SK-N-DZ (cell line): ENCODE measurements at regions not wholly inside any gene's neighbourhood (a gene's known extent, or its start where the extent isn't known, plus 50 kb on each side); places are given as distances from the start of the nearest gene placed in this dataset.

ENCODE experiments used
- DNase-seq: peaks from one replicate; pipeline ENCODE4 v3.0.0-alpha.2; 2015; ENCODE audit warnings: low spot score

DNA sequence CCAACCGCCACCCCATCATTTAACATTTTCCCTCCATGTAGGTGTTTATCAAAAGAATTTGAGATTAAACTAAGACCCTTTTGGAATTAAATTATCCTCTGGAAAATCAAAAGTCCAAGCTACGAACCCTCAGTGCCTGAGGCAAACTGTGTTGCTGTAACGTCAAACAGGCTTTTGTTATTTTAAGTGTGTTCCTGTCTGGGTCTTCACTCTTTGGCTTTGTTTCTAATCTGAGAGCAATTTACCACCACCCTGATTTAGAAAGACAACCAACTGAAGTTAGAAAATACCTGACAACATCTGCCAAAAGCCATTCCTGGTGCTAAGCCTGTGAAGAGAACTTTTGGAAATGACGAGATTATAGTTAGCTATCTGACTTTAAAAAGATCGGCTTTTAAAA lies 199.9 kb downstream of the DIRAS2 start:
- DNase-seq, result no peak

DNA sequence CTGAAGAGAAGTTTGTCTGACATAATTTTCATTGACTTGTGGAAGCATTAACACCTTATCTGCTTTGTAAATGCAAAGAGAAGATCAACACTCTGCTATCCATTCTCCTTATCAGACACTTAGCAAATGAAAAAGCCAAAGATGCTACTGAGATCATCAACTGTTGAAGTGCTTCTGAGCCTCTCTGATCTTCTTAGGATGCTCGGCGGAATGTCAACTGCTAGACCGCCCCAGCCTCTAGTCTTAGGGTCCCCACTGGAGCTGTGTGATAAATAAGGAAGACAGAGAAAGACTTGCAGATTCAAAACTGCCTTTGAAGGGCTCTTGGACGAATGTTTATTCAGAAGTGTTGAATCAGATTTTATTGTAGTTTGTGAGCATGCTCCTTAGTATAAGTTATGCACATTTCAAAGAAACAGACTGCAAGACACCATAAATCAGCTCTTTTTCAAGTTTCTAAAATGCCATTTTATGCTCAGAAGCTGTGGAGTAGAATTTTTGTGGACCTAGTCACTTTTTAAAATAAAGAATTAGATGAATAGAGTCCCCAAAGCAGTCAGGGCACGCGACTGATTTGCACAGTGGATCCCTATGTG lies 197.9 kb downstream of the DIRAS2 start:
- DNase-seq, result no peak

DNA sequence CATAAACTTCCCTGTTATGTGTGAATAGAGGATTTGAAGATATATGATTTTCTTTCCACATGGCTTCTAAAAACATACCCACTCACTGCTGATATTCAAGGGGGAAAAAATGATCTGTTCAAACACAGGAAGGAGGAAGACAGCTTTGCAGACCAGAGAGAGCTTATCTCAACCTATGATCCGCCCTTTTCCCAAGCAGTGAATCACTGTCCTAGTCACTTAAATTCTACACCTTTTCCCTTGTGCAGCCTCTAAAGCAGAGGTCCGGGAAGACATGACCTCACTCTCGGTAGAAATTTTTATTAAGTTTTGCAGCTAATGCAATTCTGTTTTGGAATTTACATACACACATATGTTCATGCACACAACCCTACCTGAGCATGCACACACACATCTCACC lies 197.2 kb downstream of the DIRAS2 start:
- DNase-seq, result no peak

DNA sequence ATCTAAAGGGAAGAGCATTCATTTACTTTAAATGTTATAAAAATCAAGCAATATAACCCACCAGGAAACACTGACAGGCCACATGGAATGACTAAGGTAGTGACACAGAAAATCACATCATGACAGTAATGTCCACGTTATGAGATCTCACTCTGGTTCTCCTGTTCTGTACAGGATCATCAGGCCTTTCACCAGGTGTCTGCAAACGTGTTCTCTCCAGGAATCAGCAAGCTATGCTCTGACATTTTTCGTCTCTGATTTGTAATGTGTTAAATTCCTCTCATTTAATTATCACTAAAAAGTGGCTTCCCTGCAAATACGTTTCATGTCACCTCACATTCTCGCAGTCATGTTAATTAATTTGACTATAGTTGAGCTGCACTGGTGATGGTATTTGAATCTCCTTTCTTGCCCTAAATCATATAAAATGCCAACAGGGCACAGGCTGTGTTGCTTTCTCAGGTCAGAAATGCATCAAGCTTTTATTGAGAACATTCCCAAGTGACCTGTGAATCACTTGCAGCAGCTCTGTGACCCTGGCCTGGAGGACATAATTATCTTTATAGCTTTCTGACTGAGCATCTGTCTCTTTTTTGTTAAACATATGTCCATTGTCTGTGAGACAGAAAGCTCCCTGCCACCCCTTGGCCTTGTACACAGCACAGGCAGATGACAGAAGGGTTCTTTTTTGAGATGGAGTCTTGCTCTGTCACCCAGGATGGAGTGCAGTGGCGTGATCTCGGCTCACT lies 196.2 kb downstream of the DIRAS2 start:
- peak; percentile 26 for DNase-seq

DNA sequence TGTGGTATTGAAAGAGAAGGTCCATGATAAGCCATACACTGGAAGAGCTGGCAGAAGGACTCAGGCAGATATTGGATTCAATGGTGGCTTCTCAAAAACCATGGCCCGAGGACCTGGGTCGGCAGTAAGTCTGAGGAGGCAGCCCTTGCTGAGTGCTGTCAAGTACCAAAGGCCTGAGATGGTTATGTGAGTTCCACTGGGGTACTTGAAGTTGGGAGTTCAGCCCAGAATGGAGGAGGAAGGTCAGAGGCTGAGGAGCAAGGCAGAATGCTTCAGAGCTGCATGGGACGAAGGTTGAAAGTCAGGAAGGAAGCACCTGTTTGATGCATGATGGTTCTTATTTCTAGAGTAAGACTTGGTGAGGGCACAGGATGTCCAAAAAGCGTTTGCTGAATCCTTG lies 194.9 kb downstream of the DIRAS2 start:
- DNase-seq, result no peak

- DNase-seq, result no peak
These were observed 193.3 kb downstream of the DIRAS2 start for GRCh38 chr9:90449213-90449925.

DNA sequence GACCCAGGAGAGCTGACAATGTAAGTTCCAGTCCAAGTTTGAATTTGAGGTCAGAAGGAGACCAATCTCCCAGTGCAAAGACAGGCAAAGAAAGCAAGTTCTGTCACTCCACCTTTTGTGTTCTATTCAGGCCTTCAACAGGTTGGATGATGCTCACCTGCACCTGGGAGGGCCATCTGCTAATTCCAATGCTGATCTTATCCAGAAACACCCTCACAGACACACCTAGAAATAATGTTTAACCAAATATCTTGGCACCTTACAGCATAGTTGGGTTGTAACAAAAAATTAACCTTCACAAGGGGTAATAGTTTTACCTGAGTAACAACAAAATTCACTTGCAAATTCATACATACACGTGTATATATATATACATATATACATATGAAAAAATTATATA lies 190.8 kb downstream of the DIRAS2 start:
- no peak for DNase-seq

- DNase-seq, result no peak
These were observed 187.3 kb downstream of the DIRAS2 start for GRCh38 chr9:90455316-90455715.

DNA sequence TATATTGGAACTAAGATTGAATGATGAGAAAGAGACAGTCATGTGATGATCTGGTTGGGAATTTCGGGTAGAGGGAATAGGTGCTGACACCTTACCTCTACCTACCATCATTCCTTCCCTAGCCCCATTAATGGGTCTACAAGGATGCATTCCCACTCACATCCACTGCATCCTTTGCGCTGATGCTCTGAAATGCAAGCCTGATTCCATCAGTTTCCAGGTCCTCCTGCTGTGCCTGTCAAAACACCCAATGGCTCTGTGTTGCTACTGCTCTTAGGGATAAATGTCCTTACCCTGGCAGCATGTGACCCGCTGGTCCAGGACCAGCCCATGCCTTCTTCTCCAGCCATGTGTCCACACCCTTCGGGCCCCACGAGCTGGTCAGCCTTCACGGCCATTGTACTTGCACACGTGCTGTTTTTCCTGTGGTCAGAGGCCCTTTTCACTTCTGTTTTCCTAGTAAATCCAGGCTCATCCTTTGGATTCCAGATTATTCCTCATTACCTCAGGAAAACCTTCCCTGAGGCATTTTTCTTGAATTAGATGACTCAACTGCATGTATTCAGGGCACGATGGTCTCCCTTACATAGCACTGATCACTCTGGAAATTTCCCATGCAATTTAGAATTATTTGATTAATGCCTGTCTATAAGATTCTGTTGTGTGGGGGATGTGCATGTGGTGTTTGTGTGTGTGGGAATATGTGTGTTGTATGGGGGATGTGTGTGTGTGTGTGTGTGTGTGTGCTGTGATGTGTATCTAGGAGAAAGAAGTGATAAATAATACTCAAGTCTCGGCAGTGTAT lies 185.0 kb downstream of the DIRAS2 start:
- DNase-seq, result no peak

GRCh38 chr9:90458485-90458884 lies 184.1 kb downstream of the DIRAS2 start:
- peak; percentile 30 for DNase-seq

DNA sequence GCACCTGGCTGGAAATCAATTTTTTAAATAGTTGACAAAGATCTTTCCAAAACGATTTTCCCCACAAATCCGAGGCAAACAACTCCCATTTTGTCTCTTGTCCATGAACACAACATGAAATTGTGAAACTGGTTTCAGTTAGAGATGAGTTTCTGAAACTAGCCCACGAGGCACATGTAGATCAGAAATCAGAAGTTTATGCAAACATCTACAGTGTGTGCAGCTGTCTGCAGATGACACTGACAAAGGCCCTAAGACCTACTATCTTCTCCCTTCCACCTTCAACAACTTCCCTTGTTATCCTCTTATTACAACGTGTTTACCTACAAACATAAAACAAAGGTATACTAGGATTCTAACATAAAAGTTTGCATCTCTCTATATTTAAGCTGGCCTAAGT lies 183.3 kb downstream of the DIRAS2 start:
- DNase-seq, result no peak

DNA sequence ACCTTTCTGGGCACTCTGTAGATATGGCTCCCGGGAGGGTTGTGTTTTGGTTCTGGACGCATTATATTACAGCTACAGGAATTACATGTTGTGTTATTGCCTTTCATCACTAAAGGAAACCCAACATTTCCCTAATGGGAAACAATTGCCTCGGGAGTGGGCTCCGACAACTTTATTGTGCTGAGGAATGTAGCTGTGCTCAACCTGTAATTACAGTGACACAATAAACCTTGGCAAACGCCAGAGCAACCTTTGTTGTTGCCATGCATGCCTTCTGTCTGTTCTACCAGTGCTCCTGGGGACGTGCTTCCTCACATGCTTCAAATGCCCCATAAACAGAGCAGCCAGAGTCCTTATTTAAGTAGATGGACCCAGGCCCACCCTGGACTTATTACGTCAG lies 182.4 kb downstream of the DIRAS2 start:
- no peak for DNase-seq

GRCh38 chr9:90464978-90465377 lies 177.6 kb downstream of the DIRAS2 start:
- DNase-seq, result no peak

DNA sequence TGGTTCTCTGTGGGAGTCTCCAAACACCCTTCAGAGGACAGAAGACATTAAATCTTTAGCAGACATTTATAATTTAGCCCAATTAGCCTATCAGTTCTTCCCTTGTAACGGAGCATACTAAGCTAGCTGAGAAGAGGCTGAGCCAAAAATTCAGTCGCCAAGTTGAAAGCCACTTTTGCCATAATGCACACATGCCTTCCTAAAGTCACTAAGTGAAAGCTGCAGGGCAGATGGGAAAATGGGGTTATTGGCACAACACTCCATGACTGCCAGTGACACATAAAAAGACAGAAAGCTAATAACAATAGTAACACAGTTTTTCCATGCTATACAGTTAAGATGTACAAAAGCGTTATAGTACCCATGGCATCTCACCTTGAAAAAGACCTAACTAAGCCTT lies 176.2 kb downstream of the DIRAS2 start:
- no peak for DNase-seq

GRCh38 chr9:90469435-90469834 lies 173.2 kb downstream of the DIRAS2 start:
- no peak for DNase-seq

DNA sequence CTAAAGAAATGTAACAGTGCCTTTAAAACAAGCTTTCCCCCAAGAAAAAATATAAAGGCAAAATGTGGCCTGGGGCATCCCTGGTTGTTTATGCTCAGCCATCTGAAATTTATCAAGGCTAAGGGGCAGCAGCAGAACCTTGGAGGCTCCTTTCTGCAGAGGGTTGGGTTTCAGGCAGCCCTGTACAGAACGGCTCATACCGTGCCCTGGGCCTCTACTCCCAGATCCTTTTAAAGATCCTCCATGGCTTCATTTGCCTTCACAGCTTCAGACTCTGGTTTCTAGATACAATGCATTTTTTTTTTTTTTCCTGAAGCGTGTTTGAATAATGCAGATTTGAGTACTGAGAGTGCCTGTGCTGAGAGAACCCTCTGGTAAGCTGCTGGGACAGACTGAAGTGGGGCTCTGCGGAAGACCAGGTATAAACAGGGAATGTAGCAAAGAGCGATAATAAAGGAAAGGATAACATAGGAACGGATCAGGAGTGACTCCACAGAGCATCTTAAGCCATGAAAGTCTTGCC lies 172.7 kb downstream of the DIRAS2 start:
- DNase-seq, result no peak

DNA sequence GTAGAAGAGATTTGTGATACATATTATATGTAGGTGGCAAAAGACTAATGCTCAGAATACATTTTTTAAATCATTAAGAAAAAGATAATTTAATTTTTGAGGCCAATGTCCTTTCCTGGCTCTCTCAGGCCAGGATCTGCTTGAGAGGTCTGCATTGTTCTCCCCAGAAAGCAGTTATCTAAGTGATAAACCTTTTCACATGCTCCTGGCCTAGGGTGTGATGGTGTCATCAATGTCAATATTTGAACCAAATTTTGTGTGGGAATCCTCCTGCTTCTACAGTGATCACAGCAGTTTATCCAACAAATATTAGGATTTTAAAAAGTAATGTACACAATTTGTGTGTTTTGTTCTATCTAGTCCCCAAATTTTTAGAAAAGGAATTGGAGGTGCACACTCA lies 166.6 kb downstream of the DIRAS2 start:
- no peak for DNase-seq

- DNase-seq, result no peak
These were observed 165.1 kb downstream of the DIRAS2 start for GRCh38 chr9:90477535-90477934.

DNA sequence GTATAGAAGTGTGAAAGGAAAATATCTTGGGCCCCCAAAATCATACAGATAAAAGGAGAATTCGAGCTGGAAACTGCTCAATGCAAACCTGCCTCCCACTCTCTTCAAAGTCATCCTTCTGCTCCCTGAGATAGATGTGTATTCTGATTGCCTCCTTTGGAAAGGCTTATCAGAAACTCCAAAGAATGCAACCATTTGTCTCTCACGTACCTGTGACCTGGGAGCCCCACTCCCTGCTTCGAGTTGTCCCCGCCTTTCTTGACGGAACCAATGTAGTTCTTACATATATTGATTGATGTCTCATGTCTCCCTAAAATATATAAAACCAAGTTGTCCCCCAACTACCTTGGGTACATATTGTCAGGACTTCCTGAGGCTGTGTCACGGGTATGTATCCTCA lies 163.8 kb downstream of the DIRAS2 start:
- no peak for DNase-seq

DNA sequence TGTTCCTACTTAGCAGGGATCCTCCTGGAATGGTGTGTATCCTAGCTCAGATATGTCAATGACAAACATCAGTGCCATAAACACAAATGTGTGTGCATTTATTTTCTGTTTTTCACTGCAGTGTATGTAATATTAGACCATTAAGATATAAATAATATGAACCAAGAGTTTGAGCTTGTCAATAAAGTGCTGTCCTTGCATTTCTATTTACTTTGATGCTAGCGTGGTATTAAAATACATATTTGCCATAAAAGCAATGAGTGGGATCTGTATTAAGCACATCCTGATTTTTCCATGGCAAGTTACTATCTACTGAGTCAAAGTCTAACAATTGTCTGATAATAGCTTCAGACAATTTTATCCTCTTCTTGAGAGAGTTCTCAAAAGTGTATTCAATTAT lies 157.6 kb downstream of the DIRAS2 start:
- no peak for DNase-seq

GRCh38 chr9:90489066-90489465 lies 153.6 kb downstream of the DIRAS2 start:
- DNase-seq, result no peak

- no peak for DNase-seq
These were observed 142.9 kb downstream of the DIRAS2 start for GRCh38 chr9:90499761-90500160.
